ENCODE measurements at regions not wholly inside any gene's neighbourhood (a gene's known extent, or its start where the extent isn't known, plus 50 kb on each side); places are given as distances from the start of the nearest gene placed in this dataset.
A peak's percentile ranks its signal among the peaks of the same experiment; 100 is the strongest.

- Histone ChIP-seq H3K27me3 (ENCODE audit: insufficient read depth in 3 of 3, low read length in 2 of 3) (no peaks in the 10 kb centered on the region), H3K9me3 (no peaks in the 10 kb centered on the region), H3K27ac (no peak overlapping the region), H3K4me1 (no peaks in the 10 kb centered on the region), H3K4me3 (no peak overlapping the region), H3K36me3 (ENCODE audit: insufficient read depth in 1 of 2, low read depth in 1 of 2) (no peaks in the 10 kb centered on the region)
- ATAC-seq (no peak), DNase-seq (no peak)
- no peak for TF ChIP-seq CTCF (IDR thresholded peaks at IDR 0.05)
- WGBS, 3 donors: 78 to 93% (median 82%) methylated on average over 1 of the region's 1 CpG
- intact Hi-C loops (cut with DNase I): no loop called here
Observed at GRCh38 chr4:24056289-24056688, 166.4 kb upstream of the PPARGC1A start.

GRCh38 chr4:24055623-24056022 lies 165.8 kb upstream of the PPARGC1A start:
- no peak overlapping the region for H3K4me3 ChIP-seq
- no peaks in the 10 kb centered on the region for H3K36me3 ChIP-seq (ENCODE audit: insufficient read depth in 1 of 2, low read depth in 1 of 2)
- WGBS, 3 donors: 62 to 91% (median 70%) methylated on average over 3 of the region's 3 CpGs
- ATAC-seq (peak in 2 of 4 donors; percentile 74 to 85), DNase-seq (no peak)
- TF ChIP-seq CTCF (IDR thresholded peaks at IDR 0.05): no peak
- H3K27me3 ChIP-seq (ENCODE audit: insufficient read depth in 3 of 3, low read length in 2 of 3): no peaks in the 10 kb centered on the region
- no peak overlapping the region for H3K27ac ChIP-seq
- H3K4me1 ChIP-seq: no peaks in the 10 kb centered on the region
- no peaks in the 10 kb centered on the region for H3K9me3 ChIP-seq
- intact Hi-C loops (cut with DNase I): no loop called here

GRCh38 chr4:24054910-24055309 lies 165.1 kb upstream of the PPARGC1A start:
- ATAC-seq (peak; percentile 42 to 75 (median 62)), DNase-seq (no peak)
- H3K4me1 ChIP-seq: no peaks in the 10 kb centered on the region
- no peaks in the 10 kb centered on the region for H3K27me3 ChIP-seq (ENCODE audit: insufficient read depth in 3 of 3, low read length in 2 of 3)
- no peaks in the 10 kb centered on the region for H3K9me3 ChIP-seq
- WGBS, 3 donors: 32 to 60% (median 32%) methylated on average over 3 of the region's 3 CpGs
- intact Hi-C loops (cut with DNase I): no loop called here
- no peak overlapping the region for H3K4me3 ChIP-seq
- no peak for TF ChIP-seq CTCF (IDR thresholded peaks at IDR 0.05)
- H3K36me3 ChIP-seq (ENCODE audit: insufficient read depth in 1 of 2, low read depth in 1 of 2): no peaks in the 10 kb centered on the region
- H3K27ac ChIP-seq: no peak overlapping the region

GRCh38 chr4:24053934-24054333 lies 164.1 kb upstream of the PPARGC1A start:
- no peak for ATAC-seq
- no peak overlapping the region for H3K27ac ChIP-seq
- intact Hi-C loops (cut with DNase I): no loop called here

More at GRCh38 chr4:24053934-24054333, 164.1 kb upstream of the PPARGC1A start:
- no peak for DNase-seq
- Histone ChIP-seq H3K4me3 (no peak overlapping the region), H3K36me3 (ENCODE audit: insufficient read depth in 1 of 2, low read depth in 1 of 2) (no peaks in the 10 kb centered on the region), H3K27me3 (ENCODE audit: insufficient read depth in 3 of 3, low read length in 2 of 3) (no peaks in the 10 kb centered on the region), H3K9me3 (no peaks in the 10 kb centered on the region), H3K4me1 (no peaks in the 10 kb centered on the region)
- no peak for TF ChIP-seq CTCF (IDR thresholded peaks at IDR 0.05)
